Lower leg skin (tissue), 4 donors: ENCODE measurements at regions not wholly inside any gene's neighbourhood (a gene's known extent, or its start where the extent isn't known, plus 50 kb on each side); places are given as distances from the start of the nearest gene placed in this dataset.

Experiments
- DNase-seq, 2 donors: peaks; one replicate each; pipeline ENCODE4 v3.0.0-alpha.2; 2019; ENCODE audit warnings: low spot score in 2 of 2
- H3K4me3 ChIP-seq: fragments of 200-600 bp; sonication (generic); 2 replicates; pipeline ENCODE4 v1.5.1; 2017; ENCODE audit warnings: mild to moderate bottlenecking, low read depth; ENCODE audit not compliant: poor library complexity, severe bottlenecking
- POLR2A ChIP-seq, 2 donors: fragments of 450-650 bp; IDR thresholded peaks; one replicate each; pipeline ENCODE4 v1.6.1; 2016 to 2017; ENCODE audit warnings: antibody characterized with exemption in 2 of 2, mild to moderate bottlenecking in 1 of 2, moderate library complexity in 1 of 2
- WGBS, 2 donors: methylation state at CpG; one replicate each; pipeline ENCODE4 v1.1.5; 2018; 5-methylcytosine and 5-hydroxymethylcytosine counted together
- intact Hi-C: fragments of 100-400 bp; cut with DNase I; formaldehyde crosslinking; loops from one replicate; pipeline ENCODE4 v1.15.0; 2023; ENCODE audit warnings: low total_unique reads
- TF ChIP-seq, protein P1 (sequence below), 3 donors: fragments of 450-650 bp; IDR thresholded peaks; one replicate each; pipeline ENCODE4 v1.5.1; 2016; ENCODE audit warnings: antibody characterized with exemption in 3 of 3, mild to moderate bottlenecking in 3 of 3, moderate library complexity in 2 of 3

DNA sequence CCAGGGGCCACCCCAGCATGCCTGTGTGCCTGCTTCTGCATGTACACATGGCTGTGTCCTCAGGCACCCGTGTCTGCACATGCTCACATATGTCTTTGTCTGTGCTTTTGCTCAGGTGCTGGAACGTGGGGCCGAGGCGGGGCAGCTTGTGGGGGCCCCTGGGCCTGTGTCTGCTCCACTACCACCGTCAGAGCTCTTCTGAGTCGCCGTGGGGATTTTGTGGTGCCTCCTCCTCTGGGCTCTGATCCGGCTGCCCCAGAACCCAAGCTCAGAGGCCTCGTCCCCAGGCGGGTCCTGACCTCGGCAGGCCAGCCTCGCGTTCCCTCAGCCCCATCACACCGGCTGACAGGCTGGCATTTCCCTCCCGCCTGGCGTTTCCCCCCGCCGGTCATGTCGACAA, 104.6 kb upstream of the ACTRT2 start:
- DNase-seq, result no peak
- H3K4me3 ChIP-seq, result no peak overlapping the region
- WGBS, 2 donors, result 58 to 64% methylated on average over 19 of the region's 19 CpGs
- intact Hi-C loops, result no loop called here
- TF ChIP-seq, protein P1, sequence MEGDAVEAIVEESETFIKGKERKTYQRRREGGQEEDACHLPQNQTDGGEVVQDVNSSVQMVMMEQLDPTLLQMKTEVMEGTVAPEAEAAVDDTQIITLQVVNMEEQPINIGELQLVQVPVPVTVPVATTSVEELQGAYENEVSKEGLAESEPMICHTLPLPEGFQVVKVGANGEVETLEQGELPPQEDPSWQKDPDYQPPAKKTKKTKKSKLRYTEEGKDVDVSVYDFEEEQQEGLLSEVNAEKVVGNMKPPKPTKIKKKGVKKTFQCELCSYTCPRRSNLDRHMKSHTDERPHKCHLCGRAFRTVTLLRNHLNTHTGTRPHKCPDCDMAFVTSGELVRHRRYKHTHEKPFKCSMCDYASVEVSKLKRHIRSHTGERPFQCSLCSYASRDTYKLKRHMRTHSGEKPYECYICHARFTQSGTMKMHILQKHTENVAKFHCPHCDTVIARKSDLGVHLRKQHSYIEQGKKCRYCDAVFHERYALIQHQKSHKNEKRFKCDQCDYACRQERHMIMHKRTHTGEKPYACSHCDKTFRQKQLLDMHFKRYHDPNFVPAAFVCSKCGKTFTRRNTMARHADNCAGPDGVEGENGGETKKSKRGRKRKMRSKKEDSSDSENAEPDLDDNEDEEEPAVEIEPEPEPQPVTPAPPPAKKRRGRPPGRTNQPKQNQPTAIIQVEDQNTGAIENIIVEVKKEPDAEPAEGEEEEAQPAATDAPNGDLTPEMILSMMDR (IDR thresholded peaks at IDR 0.05), result no peak
- TF ChIP-seq POLR2A (IDR thresholded peaks at IDR 0.05), result no peak

DNA sequence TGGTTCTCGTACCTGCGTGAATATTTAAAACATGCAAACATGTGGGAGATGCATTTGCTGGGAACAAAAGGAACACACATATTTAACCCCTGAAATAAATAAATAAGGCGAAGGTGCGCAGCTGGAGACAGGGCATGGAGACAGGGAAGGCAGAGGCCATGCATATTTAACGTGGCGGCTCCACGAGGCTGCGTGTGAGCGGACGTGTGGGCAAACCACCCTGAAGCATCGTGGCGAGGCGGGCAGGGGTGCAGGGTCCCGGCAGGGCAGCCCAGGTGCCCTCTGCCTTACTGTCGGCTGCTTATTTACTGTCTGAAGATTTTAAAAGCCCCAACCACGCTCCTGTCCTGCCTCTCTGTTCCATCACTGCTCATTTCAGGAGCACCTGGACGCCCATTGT, 104.0 kb upstream of the ACTRT2 start:
- intact Hi-C loops, result no loop called here
- TF ChIP-seq, protein P1 (IDR thresholded peaks at IDR 0.05), result no peak
- no peak for TF ChIP-seq POLR2A (IDR thresholded peaks at IDR 0.05)
- 78 to 81% methylated on average over 17 of the region's 17 CpGs for WGBS, 2 donors
- H3K4me3 ChIP-seq, result no peak overlapping the region
- DNase-seq, result no peak

DNA sequence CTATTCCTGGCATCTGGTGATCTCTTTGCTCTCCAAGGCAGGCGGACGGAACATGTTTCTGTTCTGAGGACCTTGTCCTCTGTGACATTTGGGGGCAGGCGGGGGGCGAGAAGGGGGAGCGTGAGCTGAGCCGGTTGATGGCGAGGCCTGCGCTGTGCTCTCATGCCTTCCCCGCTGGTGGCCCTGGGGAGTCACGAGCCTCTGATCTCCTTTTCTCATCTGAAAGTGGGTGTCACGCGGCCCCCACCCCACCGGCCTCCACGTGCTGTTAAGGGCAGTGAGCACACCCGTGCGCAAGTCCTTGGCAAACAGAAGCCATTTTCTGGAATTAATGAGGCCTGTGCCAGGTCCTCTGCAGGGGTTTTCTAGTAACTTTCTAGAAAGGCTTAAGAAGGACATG, 102.8 kb upstream of the ACTRT2 start:
- WGBS, 2 donors, result 86 to 90% methylated on average over 16 of the region's 16 CpGs
- intact Hi-C loops, result no loop called here
- H3K4me3 ChIP-seq, result no peak overlapping the region
- no peak for DNase-seq
- TF ChIP-seq, protein P1 (IDR thresholded peaks at IDR 0.05), result no peak
- TF ChIP-seq POLR2A (IDR thresholded peaks at IDR 0.05), result no peak

DNA sequence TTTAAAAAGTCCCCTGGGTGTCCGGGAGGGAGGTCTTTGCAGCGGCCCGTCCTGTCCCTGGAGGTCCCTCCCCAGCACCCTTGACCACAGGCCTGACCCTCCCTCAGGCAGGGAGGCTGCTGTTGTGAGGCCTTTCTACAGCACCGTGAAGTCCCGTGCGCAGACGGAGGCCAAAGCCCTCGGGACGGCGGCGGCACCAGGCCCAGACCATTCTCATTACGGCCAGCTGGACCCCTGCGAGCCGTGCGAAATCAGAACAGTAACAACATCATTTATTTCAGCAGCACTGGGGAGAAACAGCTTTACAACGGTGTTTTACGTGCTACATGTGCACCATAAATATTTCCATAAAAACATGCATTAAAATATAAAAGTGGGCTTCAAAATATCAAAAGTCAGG, 101.4 kb upstream of the ACTRT2 start:
- no peak for DNase-seq
- intact Hi-C loops, result no loop called here
- H3K4me3 ChIP-seq, result no peak overlapping the region
- 71 to 87% methylated on average over 16 to 17 of the region's 17 CpGs for WGBS, 2 donors
- TF ChIP-seq POLR2A (IDR thresholded peaks at IDR 0.05), result no peak
- TF ChIP-seq, protein P1 (IDR thresholded peaks at IDR 0.05), result no peak

DNA sequence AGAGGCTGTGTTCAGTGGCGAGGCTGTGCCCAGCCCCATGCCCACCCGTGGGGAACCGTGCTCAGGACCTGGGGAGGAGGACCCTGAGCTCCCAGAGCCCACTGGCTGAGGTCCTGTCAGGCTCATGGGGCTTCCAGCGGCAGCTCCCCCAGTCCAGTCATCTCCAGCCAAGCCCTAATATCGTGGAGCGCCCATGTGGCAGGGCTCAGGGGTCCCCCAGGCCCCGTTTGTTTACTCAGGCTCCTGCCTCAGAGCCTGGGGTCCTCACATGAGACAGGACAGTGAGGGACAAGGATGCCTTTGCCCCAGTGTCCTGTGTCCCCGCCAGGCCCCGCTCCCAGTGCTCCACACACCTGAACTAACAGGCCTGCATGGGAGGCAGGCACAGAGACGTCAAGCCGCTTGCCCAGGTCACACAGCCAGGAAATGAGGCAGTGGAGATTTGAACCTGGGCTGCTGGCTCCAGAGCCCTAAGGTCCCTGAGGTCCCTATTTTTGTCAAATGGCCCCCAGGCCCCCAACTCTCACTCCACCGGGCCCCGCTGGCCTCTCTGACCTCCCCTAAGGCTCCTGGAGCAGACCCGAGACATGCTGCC, 100.7 kb upstream of the ACTRT2 start:
- H3K4me3 ChIP-seq, result no peak overlapping the region
- intact Hi-C loops, result no loop called here
- WGBS, 2 donors, result 81 to 87% methylated on average over 8 to 14 of the region's 14 CpGs
- TF ChIP-seq POLR2A (IDR thresholded peaks at IDR 0.05), result no peak
- TF ChIP-seq, protein P1 (IDR thresholded peaks at IDR 0.05), result no peak
- no peak for DNase-seq
